H9 (cell line): ENCODE measurements at regions not wholly inside any gene's neighbourhood (a gene's known extent, or its start where the extent isn't known, plus 50 kb on each side); places are given as distances from the start of the nearest gene placed in this dataset.

ENCODE experiments used
- DNase-seq: peaks from one replicate; pipeline ENCODE4 v3.0.0-alpha.2; 2017
- H2AFZ ChIP-seq: one replicate; pipeline ENCODE4 v1.6.1; 2013; ENCODE audit warnings: mild to moderate bottlenecking, low read length, control low read depth, moderate library complexity
- H2AK5ac ChIP-seq: 2 replicates; pipeline ENCODE4 v1.6.1; 2013; ENCODE audit warnings: low read length, control low read depth, mixed read lengths; ENCODE audit not compliant: insufficient read length
- H2BK120ac ChIP-seq: one replicate; pipeline ENCODE4 v1.6.1; 2013; ENCODE audit warnings: low read depth, mild to moderate bottlenecking, low read length, control low read depth, inconsistent platforms; ENCODE audit not compliant: poor library complexity, severe bottlenecking
- H2BK12ac ChIP-seq: 2 replicates; pipeline ENCODE4 v1.6.1; 2013; ENCODE audit warnings: low read length, control low read depth, mixed read lengths, low read depth; ENCODE audit not compliant: insufficient read length
- H2BK15ac ChIP-seq: 2 replicates; pipeline ENCODE4 v1.6.1; 2013; ENCODE audit warnings: low read depth, low read length, control low read depth
- H2BK20ac ChIP-seq: one replicate; pipeline ENCODE4 v1.6.1; 2013; ENCODE audit warnings: low read depth, mild to moderate bottlenecking, low read length, control low read depth, inconsistent platforms; ENCODE audit not compliant: poor library complexity, severe bottlenecking
- H2BK5ac ChIP-seq: 2 replicates; pipeline ENCODE4 v1.6.1; 2013; ENCODE audit warnings: low read length, control low read depth, mixed read lengths; ENCODE audit not compliant: insufficient read length
- H3K14ac ChIP-seq: 2 replicates; pipeline ENCODE4 v1.6.1; 2013; ENCODE audit warnings: low read length, control low read depth; ENCODE audit not compliant: insufficient read depth
- H3K18ac ChIP-seq: 2 replicates; pipeline ENCODE4 v1.6.1; 2013; ENCODE audit warnings: low read depth, mild to moderate bottlenecking, mixed read lengths, low read length, control low read depth; ENCODE audit not compliant: insufficient read length
- H3K23ac ChIP-seq: 2 replicates; pipeline ENCODE4 v1.6.1; 2013; ENCODE audit warnings: low read length, control low read depth, mixed read lengths, low read depth; ENCODE audit not compliant: insufficient read length
- H3K23me2 ChIP-seq: 2 replicates; pipeline ENCODE4 v1.6.1; 2013; ENCODE audit warnings: low read depth, mild to moderate bottlenecking, mixed read lengths, low read length, control low read depth; ENCODE audit not compliant: insufficient read length, poor library complexity, severe bottlenecking
- H3K27ac ChIP-seq: 2 replicates; pipeline ENCODE4 v1.5.1; 2013; ENCODE audit warnings: low read length, control low read depth, mixed read lengths, low read depth; ENCODE audit not compliant: insufficient read length
- H3K27me3 ChIP-seq: 2 replicates; pipeline ENCODE4 v1.6.1; 2013; ENCODE audit warnings: low read length, control low read depth, inconsistent platforms; ENCODE audit not compliant: insufficient read depth
- H3K4ac ChIP-seq: 2 replicates; pipeline ENCODE4 v1.6.1; 2013; ENCODE audit warnings: low read depth, mild to moderate bottlenecking, control low read depth, inconsistent platforms, low read length, moderate library complexity
- H3K4me1 ChIP-seq: 2 replicates; pipeline ENCODE4 v1.6.1; 2013; ENCODE audit warnings: low read length, control low read depth, inconsistent platforms; ENCODE audit not compliant: insufficient read depth
- H3K4me2 ChIP-seq: 2 replicates; pipeline ENCODE4 v1.6.1; 2013; ENCODE audit warnings: low read length, control low read depth, mixed read lengths; ENCODE audit not compliant: insufficient read length, insufficient read depth
- H3K56ac ChIP-seq: 2 replicates; pipeline ENCODE4 v1.6.1; 2013; ENCODE audit warnings: low read depth, mild to moderate bottlenecking, mixed read lengths, low read length, control low read depth; ENCODE audit not compliant: insufficient read length
- H3K79me1 ChIP-seq: 2 replicates; pipeline ENCODE4 v1.6.1; 2013; ENCODE audit warnings: low read depth, mild to moderate bottlenecking, moderate library complexity, low read length, control low read depth, inconsistent platforms; ENCODE audit not compliant: insufficient read depth, poor library complexity, severe bottlenecking
- H3K79me2 ChIP-seq: 2 replicates; pipeline ENCODE4 v1.6.1; 2013; ENCODE audit warnings: low read length, control low read depth, inconsistent platforms; ENCODE audit not compliant: insufficient read depth
- H3K9ac ChIP-seq: 2 replicates; pipeline ENCODE4 v1.6.1; 2013; ENCODE audit warnings: low read length, control low read depth, mixed read lengths; ENCODE audit not compliant: insufficient read length; ENCODE audit errors: extremely low read depth
- H3K9me3 ChIP-seq: one replicate; pipeline ENCODE4 v1.6.1; 2013; ENCODE audit warnings: low read depth, low read length, inconsistent platforms; ENCODE audit not compliant: control insufficient read depth
- H3T11ph ChIP-seq: one replicate; pipeline ENCODE4 v1.6.1; 2013; ENCODE audit warnings: mild to moderate bottlenecking, low read length, control low read depth, inconsistent platforms
- H4K20me1 ChIP-seq: one replicate; pipeline ENCODE4 v1.6.1; 2013; ENCODE audit not compliant: control insufficient read depth, insufficient read length, insufficient read depth
- H4K5ac ChIP-seq: 2 replicates; pipeline ENCODE4 v1.6.1; 2013; ENCODE audit warnings: low read depth, mild to moderate bottlenecking, mixed read lengths, low read length, control low read depth; ENCODE audit not compliant: insufficient read length
- H4K8ac ChIP-seq: replicated peaks from 2 replicates; pipeline ENCODE4 v1.6.1; 2013; ENCODE audit warnings: low read length, control low read depth, mixed read lengths, low read depth; ENCODE audit not compliant: insufficient read length
- H4K91ac ChIP-seq: 2 replicates; pipeline ENCODE4 v1.6.1; 2013; ENCODE audit warnings: low read depth, mild to moderate bottlenecking, moderate library complexity, mixed read lengths, low read length, control low read depth; ENCODE audit not compliant: insufficient read length
- H3K27ac Mint-ChIP-seq, 3 experiments: 2 replicates in 2 of 3; 3 replicates in 1 of 3; pipeline ENCODE4 v1.8.0; 2020 to 2021; ENCODE audit warnings: mixed read lengths in 3 of 3, mild to moderate bottlenecking in 1 of 3, moderate library complexity in 1 of 3
- H3K27me3 Mint-ChIP-seq: 2 replicates; pipeline ENCODE4 v1.8.0; 2021; ENCODE audit warnings: low read depth, mild to moderate bottlenecking, moderate library complexity, mixed read lengths
- H3K36me3 Mint-ChIP-seq, 3 experiments: 2 replicates in 2 of 3; 3 replicates in 1 of 3; pipeline ENCODE4 v1.8.0; 2020 to 2021; ENCODE audit warnings: low read depth in 3 of 3, mixed read lengths in 3 of 3; ENCODE audit not compliant: insufficient read depth in 1 of 3
- H3K4me1 Mint-ChIP-seq, 2 experiments: 2 replicates each; pipeline ENCODE4 v1.8.0; 2020; ENCODE audit warnings: mixed read lengths in 2 of 2
- H3K4me3 Mint-ChIP-seq, 2 experiments: 2 replicates in 1 of 2; 3 replicates in 1 of 2; pipeline ENCODE4 v1.8.0; 2020 to 2021; ENCODE audit warnings: mild to moderate bottlenecking in 2 of 2, mixed read lengths in 2 of 2, moderate library complexity in 1 of 2
- H3K9me3 Mint-ChIP-seq, 2 experiments: 2 replicates in 1 of 2; 3 replicates in 1 of 2; pipeline ENCODE4 v1.8.0; 2020; ENCODE audit warnings: mild to moderate bottlenecking in 2 of 2, mixed read lengths in 2 of 2, moderate library complexity in 1 of 2
- WGBS: extraction: QIAGEN DNeasy Blood & Tissue Kit; methylation state at CpG from one replicate; pipeline ENCODE4 v1.1.7; 2013; ENCODE audit warnings: missing lambda C conversion rate, low lambda C conversion rate, mixed read lengths; ENCODE audit not compliant: insufficient read length; ENCODE audit errors: extremely low coverage; 5-methylcytosine and 5-hydroxymethylcytosine counted together
- TF ChIP-seq, protein P1 (sequence below): fragments of 200-600 bp; sonication (generic); conservative IDR thresholded peaks from 3 replicates; pipeline ENCODE4 v1.8.0; 2021; ENCODE audit warnings: antibody characterized with exemption, mild to moderate bottlenecking

DNA sequence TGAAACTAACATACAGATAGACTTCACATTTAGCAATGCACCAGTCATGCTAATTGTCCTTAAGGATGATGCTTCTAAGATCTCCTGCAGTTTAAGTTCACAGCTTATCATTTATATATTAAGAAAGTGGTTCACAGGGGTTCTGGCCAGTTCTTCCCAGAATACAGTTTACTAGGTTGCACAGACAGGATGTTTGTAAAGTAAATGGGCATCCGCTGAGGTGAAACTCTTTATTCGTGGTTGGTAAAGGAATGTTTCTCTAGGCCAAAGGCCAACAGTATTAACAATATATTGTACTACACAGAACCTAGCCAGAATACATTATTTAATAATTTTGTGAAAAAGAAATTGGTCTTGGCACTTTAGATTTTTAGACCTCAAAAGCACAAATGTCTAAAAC is 1427.3 kb downstream of the CDH8 start:
- H4K20me1 ChIP-seq, result no peaks in the 10 kb centered on the region
- no peak overlapping the region for H4K91ac ChIP-seq
- no peaks in the 10 kb centered on the region for H3K79me1 ChIP-seq
- no peaks in the 10 kb centered on the region for H3K9me3 ChIP-seq
- no peaks in the 10 kb centered on the region for H3K23me2 ChIP-seq
- DNase-seq, result no peak
- peaks cover 0 to 2% of the 10 kb centered on the region in 2 experiments; a peak in 1 of 4 replicates for H3K4me1 Mint-ChIP-seq
- no peak overlapping the region for H3K4ac ChIP-seq
- no peak overlapping the region for H3K27ac Mint-ChIP-seq
- H4K5ac ChIP-seq, result no peak overlapping the region
- no peak overlapping the region for H3K27ac ChIP-seq
- H3K14ac ChIP-seq, result no peak overlapping the region
- H3K27me3 Mint-ChIP-seq, result no peaks in the 10 kb centered on the region
- H3K9me3 Mint-ChIP-seq, result peaks cover 0 to 3% of the 10 kb centered on the region in 2 experiments; a peak in 1 of 5 replicates
- no peak overlapping the region for H2BK20ac ChIP-seq
- no peak overlapping the region for H3K56ac ChIP-seq
- no peak overlapping the region for H2AFZ ChIP-seq
- no peak overlapping the region for H3K4me3 Mint-ChIP-seq
- no peak overlapping the region for H2BK120ac ChIP-seq
- no peaks in the 10 kb centered on the region for H3K27me3 ChIP-seq
- no peaks in the 10 kb centered on the region for H3K36me3 Mint-ChIP-seq
- no peaks in the 10 kb centered on the region for H3K4me1 ChIP-seq
- no peak overlapping the region for H2AK5ac ChIP-seq
- H4K8ac ChIP-seq, result no peak overlapping the region
- WGBS, result no CpG with 5 or more reads among the region's 2 CpGs
- H3K79me2 ChIP-seq, result no peaks in the 10 kb centered on the region
- H2BK12ac ChIP-seq, result no peak overlapping the region
- H3T11ph ChIP-seq, result no peak overlapping the region
- no peak overlapping the region for H3K9ac ChIP-seq
- H2BK5ac ChIP-seq, result no peak overlapping the region
- H3K18ac ChIP-seq, result no peak overlapping the region
- H3K4me2 ChIP-seq, result no peak overlapping the region
- H2BK15ac ChIP-seq, result no peak overlapping the region
- TF ChIP-seq, protein P1, sequence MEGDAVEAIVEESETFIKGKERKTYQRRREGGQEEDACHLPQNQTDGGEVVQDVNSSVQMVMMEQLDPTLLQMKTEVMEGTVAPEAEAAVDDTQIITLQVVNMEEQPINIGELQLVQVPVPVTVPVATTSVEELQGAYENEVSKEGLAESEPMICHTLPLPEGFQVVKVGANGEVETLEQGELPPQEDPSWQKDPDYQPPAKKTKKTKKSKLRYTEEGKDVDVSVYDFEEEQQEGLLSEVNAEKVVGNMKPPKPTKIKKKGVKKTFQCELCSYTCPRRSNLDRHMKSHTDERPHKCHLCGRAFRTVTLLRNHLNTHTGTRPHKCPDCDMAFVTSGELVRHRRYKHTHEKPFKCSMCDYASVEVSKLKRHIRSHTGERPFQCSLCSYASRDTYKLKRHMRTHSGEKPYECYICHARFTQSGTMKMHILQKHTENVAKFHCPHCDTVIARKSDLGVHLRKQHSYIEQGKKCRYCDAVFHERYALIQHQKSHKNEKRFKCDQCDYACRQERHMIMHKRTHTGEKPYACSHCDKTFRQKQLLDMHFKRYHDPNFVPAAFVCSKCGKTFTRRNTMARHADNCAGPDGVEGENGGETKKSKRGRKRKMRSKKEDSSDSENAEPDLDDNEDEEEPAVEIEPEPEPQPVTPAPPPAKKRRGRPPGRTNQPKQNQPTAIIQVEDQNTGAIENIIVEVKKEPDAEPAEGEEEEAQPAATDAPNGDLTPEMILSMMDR, result no peak
- H3K23ac ChIP-seq, result no peak overlapping the region
